ENCODE measurements at regions not wholly inside any gene's neighbourhood (a gene's known extent, or its start where the extent isn't known, plus 50 kb on each side); places are given as distances from the start of the nearest gene placed in this dataset.

GRCh38 chr11:79950741-79951140, 509.9 kb upstream of the TENM4 start:
- TF ChIP-seq CTCF (IDR thresholded peaks at IDR 0.05) (no peak), EZH2 (IDR thresholded peaks at IDR 0.05) (no peak)

All from neural progenitor cell (in vitro differentiated cells).